HG02678 (cell line): ENCODE measurements at regions not wholly inside any gene's neighbourhood (a gene's known extent, or its start where the extent isn't known, plus 50 kb on each side); places are given as distances from the start of the nearest gene placed in this dataset.

Source experiments
- ATAC-seq: cut with Tn5 transposase; IDR thresholded peaks from one replicate; pipeline ENCODE4 v1.9.1; 2021; ENCODE audit warnings: mild to moderate bottlenecking, moderate library complexity; ENCODE audit not compliant: unreplicated experiment

- ATAC-seq, result no peak
Measured at GRCh38 chr2:55973673-55974072, 50.1 kb upstream of the EFEMP1 start.

- no peak for ATAC-seq
Measured at GRCh38 chr2:55976681-55977080, 53.1 kb upstream of the EFEMP1 start.

GRCh38 chr2:55985406-55985805 is 61.8 kb upstream of the EFEMP1 start:
- peak; percentile 86 for ATAC-seq

GRCh38 chr2:55986001-55986400 is 62.4 kb upstream of the EFEMP1 start:
- ATAC-seq, result no peak

GRCh38 chr2:55986700-55987440 is 63.3 kb upstream of the EFEMP1 start:
- ATAC-seq, result no peak

GRCh38 chr2:55989405-55989804 is 65.8 kb upstream of the EFEMP1 start:
- ATAC-seq, result no peak

- ATAC-seq, result no peak
Measured at GRCh38 chr2:55992455-55992854, 68.9 kb upstream of the EFEMP1 start.

- no peak for ATAC-seq
Measured at GRCh38 chr2:55993685-55994084, 70.1 kb upstream of the EFEMP1 start.

- no peak for ATAC-seq
Measured at GRCh38 chr2:55995211-55995610, 71.6 kb upstream of the EFEMP1 start.

- ATAC-seq, result no peak
Measured at GRCh38 chr2:55995902-55996301, 72.3 kb upstream of the EFEMP1 start.

- ATAC-seq, result no peak
Measured at GRCh38 chr2:55999231-55999630, 75.6 kb upstream of the EFEMP1 start.

- ATAC-seq, result no peak
Measured at GRCh38 chr2:55999790-56000189, 76.2 kb upstream of the EFEMP1 start.

- ATAC-seq, result no peak
Measured at GRCh38 chr2:56001947-56002346, 78.4 kb upstream of the EFEMP1 start.

GRCh38 chr2:56008661-56009431 is 85.3 kb upstream of the EFEMP1 start:
- no peak for ATAC-seq

- no peak for ATAC-seq
Measured at GRCh38 chr2:56009758-56010458, 86.3 kb upstream of the EFEMP1 start.

GRCh38 chr2:56011624-56012023 is 88.0 kb upstream of the EFEMP1 start:
- no peak for ATAC-seq

- ATAC-seq, result no peak
Measured at GRCh38 chr2:56012221-56012765, 88.7 kb upstream of the EFEMP1 start.

GRCh38 chr2:56013475-56013874 is 89.9 kb upstream of the EFEMP1 start:
- no peak for ATAC-seq

- no peak for ATAC-seq
Measured at GRCh38 chr2:56014046-56014730, 90.6 kb upstream of the EFEMP1 start.

GRCh38 chr2:56015711-56016115 is 92.1 kb upstream of the EFEMP1 start:
- no peak for ATAC-seq

- no peak for ATAC-seq
Measured at GRCh38 chr2:56017784-56018183, 94.2 kb upstream of the EFEMP1 start.
